ENCODE measurements at regions not wholly inside any gene's neighbourhood (a gene's known extent, or its start where the extent isn't known, plus 50 kb on each side); places are given as distances from the start of the nearest gene placed in this dataset.
A peak's percentile ranks its signal among the peaks of the same experiment; 100 is the strongest.
"Not testable (repeated sequence)": the region's sequence is repeated elsewhere in the genome, so short reads cannot be mapped to it uniquely, and the experiment has no call there.

DNA sequence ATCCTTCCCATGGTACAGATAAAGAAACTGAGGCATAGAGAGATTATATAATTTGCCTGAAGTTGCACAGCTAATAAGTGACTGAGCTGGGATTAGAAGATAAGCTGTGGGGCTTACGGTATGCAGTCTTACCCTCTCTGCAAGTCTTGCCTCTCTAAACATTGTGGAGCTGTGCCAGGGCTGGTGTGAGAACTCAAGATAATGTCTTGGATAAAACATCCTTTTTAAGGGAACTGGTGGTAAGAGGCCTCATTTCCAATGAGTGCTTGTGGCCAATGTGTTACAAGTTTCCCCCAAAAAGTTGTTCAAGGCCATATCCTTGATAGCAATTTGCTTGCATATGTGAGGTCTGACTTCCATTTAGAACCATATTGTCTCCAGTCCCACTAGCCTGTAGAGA lies 84.3 kb upstream of the ETAA1 start:
- DNase-seq (ENCODE audit: low read depth in 4 of 4, low spot score in 2 of 4) = no peak

DNA sequence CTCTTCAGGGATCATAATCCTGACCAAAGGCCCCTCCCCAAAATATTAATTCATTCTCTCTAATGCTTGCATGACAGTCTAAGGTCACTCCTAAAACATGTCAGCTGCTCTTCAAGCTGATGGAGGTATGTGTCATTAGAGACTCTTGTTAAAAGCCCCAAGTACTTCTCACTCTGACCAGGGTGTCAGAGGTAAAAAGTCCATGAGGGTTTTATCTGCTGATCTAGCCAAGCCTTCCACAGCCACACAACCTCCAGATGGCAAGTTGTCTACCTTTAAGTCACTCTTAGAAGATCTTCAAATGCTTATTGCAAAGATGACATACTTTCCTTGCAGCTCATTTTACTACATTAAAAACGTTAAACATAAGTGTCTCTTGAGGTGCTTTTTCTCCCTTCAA lies 83.6 kb upstream of the ETAA1 start:
- no peak for DNase-seq (ENCODE audit: low read depth in 4 of 4, low spot score in 2 of 4)

DNA sequence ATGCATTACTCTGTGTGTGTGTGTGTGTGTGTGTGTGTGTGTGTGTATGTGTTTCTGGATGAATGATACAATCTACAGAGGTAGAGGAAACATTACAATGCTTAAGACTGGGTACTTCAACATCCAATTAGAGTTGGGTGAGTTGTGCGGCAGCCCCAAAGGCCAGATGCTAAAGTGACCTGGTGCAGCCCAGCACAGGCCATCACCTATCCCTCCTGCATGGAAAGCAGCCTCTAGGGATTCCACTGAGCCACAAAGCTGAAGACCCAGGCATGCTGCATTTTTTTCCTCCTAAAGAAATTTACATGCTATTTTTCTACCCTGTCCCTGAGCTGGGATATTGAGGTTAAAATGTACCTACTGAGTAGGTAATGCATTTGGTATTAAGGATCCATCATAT lies 79.1 kb upstream of the ETAA1 start:
- no peak for DNase-seq (ENCODE audit: low read depth in 4 of 4, low spot score in 2 of 4)

DNA sequence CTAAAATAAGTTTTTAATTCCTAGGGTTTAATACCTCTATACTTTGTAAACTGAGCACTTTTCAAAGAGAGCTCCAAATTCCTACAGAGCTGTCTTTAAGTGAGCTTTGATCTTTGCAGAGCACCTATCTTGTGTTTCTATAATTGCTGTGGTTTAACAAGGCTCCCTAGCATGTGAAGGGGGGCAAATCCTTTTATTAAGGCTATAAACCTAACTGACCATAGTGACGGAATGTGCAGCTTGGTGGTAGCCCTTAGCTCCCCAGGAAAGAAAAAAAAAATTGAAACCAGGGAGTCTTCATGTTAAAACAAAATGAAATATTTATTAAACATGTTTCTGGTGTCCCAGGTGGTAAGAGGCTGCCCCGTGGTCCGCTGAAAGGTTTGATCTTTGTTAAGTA lies 78.6 kb upstream of the ETAA1 start:
- DNase-seq (ENCODE audit: low read depth in 4 of 4, low spot score in 2 of 4) = peak in 2 of 4 donors; percentile 20 to 32

DNA sequence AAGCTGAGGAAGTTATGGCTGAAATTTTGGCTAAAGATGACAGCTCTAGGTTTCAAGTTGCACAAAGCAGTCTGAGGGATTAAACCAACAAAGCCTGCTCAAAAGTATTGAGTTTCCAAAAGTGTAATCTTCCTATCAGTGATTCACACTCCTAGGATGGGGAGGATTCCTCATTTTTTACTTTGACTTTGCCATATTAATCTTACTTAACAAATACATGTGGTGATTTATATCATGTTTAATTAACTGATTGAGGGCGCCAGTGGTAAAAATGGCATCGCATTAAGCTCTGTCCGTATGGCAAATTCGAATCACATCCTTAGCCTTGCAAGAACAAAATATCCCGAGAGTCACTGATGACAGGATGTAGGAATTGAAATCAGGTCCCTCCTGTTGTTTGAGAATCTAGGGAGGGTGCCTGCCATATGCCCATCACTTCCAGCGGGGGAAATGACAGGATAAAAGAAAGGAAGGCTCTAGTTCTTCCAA lies 78.1 kb upstream of the ETAA1 start:
- DNase-seq (ENCODE audit: low read depth in 4 of 4, low spot score in 2 of 4) = peak in 2 of 4 donors; percentile 44 to 63

DNA sequence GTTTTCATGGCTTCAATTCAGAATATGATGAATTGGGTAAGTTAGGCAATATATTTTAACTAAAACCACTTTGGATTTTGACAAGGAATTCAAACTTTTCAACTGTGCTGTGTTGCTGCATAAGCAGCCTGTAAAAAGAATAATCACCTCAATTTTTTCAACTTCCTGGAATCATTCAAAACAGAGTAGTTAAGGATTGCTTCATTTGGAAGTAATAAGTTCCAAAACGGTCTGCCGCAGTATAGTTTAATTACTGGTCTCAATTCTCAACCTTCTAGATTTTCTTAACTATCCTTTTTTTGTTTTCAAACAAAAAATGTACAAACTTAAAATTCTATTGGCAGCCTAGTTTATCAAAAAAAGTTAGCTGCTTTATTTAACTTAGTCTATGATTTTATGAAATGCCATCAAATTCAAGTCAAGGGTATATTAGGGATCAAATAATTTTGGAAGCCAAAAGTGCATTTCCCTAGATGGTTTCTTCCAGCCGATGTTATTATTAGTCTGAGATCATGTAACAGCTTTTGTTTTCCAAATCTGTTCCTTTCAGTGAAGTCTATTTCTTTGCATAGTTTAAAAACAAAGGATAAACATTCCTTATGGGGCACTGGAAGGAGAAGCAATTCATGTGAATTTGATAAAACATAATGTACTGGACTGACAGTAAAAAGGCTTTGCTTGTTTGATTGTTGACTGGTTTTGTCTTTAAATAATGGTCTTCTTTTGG lies 76.1 kb upstream of the ETAA1 start:
- DNase-seq (ENCODE audit: low read depth in 4 of 4, low spot score in 2 of 4) = no peak

DNA sequence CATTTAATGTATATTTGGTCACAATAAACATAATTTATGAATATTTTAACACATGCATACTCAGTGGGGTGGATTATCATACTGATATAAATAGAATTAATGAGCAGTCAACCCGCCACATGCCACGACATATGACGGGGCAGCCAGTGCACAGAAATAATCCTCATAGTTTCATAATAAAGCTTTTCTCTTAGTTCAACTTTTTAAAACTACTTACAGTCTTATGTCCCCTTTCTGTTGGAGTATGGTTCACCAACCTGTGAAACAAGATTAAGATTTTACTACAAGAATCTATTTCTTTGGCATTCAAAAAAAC lies 75.6 kb upstream of the ETAA1 start:
- no peak for DNase-seq (ENCODE audit: low read depth in 4 of 4, low spot score in 2 of 4)

DNA sequence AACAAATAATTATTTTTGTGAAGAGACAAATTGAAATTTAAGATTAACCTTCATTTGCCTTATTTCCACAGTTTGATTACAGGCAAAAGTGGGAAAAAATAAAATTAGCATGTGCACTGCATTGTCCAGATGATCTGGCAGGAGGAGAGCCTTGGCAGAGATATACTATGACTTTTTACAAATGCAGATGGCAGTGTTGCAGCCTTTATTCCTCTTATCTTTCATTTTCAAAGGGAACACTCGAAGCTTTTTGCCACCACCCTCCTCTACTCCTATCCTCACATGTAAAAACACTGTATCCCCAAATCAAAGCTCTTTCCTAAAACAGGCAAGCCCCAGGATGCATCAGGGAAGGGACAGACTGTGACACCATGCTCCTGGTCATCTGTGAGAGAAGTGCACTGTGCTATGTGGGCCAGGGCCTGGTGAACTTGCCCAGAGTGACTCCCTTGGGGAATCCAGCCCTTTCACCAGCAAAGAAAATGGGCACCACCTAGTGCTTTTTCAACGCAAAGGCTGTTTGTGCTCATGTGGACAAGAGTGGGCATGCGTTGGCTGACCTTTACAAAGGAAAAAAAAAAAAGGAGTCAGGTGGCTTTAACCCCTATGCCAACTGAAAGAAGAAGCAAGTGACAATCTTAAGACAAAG lies 74.7 kb upstream of the ETAA1 start:
- peak in 2 of 4 donors; percentile 11 to 36 for DNase-seq (ENCODE audit: low read depth in 4 of 4, low spot score in 2 of 4)

DNA sequence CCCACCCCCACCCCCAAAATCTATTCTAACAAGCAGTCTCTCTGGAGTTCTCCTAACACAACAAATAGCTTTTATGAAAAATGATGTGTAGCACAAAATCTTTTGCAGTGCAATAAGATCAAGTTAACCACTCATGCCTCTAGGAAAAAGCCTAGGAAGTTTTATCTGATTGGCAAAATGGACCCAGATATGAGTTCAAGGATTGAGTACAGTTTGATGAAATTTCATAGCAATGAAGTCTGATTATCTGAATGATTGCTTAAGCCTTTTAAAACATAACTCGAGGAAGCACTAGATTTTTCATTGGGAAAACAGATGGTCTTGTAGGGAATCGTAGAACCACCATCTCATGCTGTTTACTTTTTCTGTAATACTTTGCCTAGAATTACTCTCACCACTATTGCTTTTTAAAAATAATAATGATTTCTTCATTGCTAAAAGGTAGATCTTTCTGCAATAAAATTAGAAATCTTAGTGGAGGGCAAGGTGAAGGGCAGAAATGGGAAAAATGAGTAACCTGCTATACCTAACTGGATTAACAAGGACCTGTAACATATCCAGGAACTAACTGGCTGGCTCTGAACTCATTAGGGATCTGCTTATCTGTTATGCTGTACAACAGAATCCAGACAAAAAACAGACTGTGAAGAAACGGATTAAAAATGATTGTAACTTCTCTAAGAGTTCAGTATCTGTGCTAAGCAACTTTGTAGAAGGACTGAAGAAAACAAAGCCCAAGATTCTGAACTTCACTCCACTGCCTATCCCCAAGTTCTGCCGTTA lies 73.7 kb upstream of the ETAA1 start:
- no peak for DNase-seq (ENCODE audit: low read depth in 4 of 4, low spot score in 2 of 4)

DNA sequence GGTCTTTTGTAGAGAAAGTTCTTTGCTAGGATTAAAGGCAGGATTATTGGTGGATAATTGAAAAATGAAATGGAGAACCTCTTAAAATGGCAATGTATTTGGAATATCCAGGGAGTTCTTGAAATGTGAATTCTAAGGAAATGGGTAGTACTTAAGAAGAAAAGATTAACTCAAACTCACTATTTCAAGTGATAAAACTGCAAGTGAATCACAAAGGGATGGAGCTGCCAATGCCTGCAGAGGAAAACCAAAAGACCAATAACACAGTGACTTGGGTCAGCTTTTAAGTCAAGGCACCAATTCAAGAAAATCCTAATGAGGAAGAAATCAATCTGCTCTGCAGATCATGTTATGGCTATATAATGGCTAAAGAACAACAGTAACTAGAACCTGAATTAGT lies 67.6 kb upstream of the ETAA1 start:
- DNase-seq (ENCODE audit: low read depth in 4 of 4, low spot score in 2 of 4) = no peak

DNA sequence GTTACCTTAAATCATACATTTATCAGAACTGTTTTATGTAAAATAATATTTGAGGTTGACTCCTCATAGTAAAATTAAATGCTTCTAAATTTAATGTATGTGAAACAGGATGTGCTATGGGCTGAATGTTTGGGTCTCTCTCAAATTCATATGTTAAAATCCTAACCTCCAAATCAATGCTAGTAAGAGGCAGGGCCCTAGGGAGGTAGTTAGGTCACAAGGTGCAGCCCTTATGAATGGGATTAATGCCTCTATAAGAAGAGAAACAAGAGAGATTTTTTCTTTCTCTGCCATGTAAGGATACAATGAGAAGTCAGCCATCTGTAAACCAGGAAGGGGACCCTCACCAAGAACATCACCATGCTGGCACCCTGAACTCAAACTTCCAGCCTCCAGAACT lies 67.2 kb upstream of the ETAA1 start:
- DNase-seq (ENCODE audit: low read depth in 4 of 4, low spot score in 2 of 4) = no peak

DNA sequence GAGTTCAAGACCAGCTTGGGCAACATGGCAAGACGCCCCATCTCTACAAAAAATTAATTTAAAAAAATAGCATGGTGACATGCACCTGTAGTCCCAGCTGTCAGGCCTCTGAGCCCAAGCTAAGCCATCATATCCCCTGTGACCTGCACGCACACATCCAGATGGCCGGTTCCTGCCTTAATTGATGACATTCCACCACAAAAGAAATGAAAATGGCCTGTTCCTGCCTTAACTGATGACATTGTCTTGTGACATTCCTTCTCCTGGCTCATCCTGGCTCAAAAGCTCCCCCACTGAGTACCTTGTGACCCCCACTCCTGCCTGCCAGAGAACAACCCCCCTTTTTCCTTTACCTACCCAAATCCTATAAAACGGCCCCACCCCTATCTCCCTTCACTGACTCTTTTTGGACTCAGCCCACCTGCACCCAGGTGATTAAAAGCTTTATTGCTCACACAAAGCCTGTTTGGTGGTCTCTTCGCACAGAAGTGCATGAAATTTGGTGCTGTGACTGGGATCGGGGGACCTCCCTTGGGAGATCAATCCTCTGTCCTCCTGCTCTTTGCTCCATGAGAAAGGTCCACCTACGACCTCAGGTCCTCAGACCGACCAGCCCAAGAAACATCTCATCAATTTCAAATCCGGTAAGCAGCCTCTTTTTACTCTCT lies 65.6 kb upstream of the ETAA1 start:
- not testable (repeated sequence) for DNase-seq (ENCODE audit: low read depth in 4 of 4, low spot score in 2 of 4)

DNA sequence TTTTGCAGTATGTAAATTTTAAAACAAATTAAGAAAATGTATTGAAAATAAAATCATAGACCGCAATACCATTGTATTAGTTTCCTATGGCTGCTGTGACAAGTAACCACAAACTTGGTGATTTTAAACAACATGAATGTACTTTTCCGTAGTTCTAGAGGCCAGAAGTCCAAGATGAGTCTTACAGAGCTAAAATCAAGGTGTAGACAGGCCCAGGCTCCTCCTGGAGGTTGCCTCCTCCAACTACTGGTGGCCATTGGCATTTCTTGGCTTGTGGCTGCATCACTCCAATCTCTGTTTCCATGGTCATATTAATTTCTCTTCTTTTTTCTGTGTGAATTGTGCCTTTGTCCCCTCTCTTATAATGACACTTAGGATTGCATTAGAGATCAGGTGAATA lies 59.2 kb upstream of the ETAA1 start:
- no peak for DNase-seq (ENCODE audit: low read depth in 4 of 4, low spot score in 2 of 4)

DNA sequence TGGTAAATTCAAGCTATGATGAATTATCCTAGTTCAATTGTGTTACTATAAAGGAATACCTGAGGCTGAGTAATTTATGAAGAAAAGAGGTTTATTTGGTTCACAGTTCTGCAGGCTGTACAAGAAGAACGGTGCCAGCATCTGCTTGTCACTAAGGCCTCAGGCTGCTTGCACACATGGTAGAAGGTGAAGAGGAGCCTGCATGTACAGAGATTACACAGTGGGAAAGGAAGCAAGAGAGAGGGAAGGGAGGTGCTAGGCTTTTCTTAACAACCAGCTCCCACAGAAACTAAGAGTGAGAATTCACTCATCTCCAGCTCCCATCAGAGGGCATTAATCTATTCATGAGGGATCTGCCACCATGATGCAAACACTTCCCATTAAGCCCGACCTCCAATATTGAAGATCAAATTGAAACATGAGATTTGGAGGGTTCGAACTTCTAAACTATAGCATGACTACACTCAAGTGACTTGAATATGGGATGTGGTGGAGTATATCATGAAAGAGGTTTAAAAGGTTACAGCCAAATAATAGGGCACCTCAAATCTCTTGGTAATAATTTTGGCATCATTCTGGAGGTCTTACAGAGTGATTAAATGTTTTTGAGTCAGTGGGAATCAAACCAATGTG lies 58.4 kb upstream of the ETAA1 start:
- DNase-seq (ENCODE audit: low read depth in 4 of 4, low spot score in 2 of 4) = no peak

DNA sequence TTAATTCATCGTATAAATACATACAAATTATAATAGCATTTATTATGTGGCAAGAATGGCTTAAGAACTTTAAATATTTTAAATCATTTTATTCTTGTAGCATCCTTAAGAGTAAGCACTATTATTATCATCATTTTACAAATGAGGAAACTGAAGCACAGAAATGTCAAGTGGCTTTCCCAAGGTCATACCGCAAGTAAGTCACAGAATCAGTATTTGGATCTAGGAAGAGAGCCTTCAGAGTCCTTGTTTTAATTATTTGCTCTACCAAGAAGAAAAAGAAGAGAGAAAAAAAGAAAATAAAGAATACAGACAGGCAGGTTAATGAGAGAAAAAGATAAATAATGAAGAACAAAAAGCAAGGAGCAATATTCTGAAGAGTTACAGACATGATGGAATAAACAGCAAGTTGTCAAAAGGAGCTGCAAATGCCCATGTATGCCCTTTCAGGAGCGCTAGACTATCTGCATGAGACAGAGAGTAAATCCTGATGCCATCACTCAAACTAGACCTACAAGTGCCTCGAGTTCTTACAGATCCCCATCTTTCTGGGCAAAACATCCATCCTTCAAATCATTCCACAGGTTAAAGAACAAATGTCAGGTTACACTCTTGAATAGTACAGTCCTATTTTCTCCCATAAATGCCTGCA lies 57.8 kb upstream of the ETAA1 start:
- DNase-seq (ENCODE audit: low read depth in 4 of 4, low spot score in 2 of 4) = no peak

DNA sequence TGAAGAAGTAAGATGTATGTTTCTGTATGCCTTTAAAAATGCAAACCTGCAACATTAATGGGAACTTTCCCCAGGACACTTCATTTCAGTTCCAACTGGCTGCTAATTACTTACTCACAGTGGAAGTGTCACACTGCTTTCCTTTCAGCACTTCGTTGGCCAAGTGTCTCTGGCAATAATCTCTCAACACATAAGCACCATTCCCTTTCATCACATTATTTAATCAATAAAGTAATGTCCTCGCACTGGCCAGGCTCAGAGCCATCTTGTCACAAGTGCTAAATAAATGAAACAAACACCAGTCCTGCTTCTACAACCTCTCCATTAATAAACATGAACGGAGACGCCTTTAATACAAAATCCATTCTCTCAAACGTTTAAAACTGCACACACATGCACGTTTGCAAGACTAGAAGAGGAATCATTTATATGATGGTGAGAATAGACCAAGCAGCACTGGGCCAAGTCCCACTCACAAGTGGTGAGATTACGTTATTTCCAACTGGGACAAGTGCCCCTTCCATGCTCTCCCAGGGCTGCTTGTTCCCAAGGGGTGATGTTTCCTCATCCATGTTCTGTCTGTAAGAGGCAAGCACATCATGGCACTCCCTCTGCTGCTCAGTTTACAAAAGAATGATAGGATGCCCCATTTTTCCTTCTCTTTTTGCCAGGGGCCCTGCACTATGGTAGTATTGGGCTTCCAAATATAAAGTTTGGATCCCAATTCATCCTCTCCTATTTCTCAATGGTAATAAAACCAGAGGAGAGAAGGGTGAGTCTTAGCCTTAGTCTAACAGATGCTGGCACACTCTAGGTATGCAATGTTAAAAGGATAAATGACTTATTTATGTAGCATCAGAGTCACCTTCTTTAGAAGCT lies 56.8 kb upstream of the ETAA1 start:
- DNase-seq (ENCODE audit: low read depth in 4 of 4, low spot score in 2 of 4) = no peak

DNA sequence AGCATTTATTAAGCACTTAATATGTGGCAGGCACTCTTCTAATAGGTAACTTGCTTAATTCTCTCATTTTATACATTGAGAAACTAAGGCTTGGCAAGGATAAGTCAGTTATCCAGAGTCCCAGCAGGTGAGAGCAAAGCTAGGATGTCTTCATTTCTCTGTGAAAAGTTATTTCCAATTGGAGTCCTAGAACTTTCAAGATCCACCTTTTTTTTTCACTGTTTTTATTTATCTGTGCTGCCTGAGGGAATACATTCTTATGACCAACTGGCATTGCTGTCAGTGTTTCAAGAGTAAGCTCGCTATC lies 56.2 kb upstream of the ETAA1 start:
- no peak for DNase-seq (ENCODE audit: low read depth in 4 of 4, low spot score in 2 of 4)

DNA sequence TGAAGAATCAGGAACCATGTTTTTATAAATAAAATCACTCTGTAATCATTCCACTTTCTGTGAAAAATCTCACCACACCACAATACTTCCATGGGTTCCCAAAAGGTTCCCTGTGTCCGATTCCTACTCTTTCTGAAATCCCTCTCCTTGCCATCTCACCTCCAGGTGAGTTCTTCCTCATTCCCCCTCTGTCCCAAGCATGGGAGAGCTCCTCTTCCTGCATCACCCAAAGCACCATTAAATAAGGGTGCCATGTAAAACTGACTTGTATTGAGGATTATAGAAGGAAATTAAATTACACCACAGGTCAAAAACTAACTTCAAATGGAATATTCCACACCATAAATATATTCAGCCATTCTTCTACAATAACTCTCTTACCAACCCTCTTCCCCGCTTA lies 55.8 kb upstream of the ETAA1 start:
- DNase-seq (ENCODE audit: low read depth in 4 of 4, low spot score in 2 of 4) = no peak

DNA sequence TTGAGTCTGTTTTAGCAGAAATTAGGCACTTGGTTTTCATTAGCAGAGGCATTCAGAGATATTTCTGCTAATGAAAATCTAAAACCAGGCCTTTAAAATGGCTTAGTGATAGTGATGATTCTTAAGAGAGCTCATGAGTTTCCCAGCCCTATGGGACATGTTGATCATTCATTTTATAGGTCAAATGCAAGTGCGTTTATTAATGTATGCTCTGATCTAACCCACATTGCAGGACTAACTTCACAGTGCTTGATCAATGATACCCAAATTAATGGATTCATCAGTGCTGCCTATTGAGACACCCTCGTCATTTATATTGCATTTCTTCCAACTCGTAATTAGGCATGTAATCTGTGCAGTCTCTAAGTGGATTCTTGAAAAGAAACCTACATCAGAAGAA lies 54.7 kb upstream of the ETAA1 start:
- no peak for DNase-seq (ENCODE audit: low read depth in 4 of 4, low spot score in 2 of 4)

Data from left renal cortex interstitium (tissue), 4 donors.